ENCODE measurements at regions not wholly inside any gene's neighbourhood (a gene's known extent, or its start where the extent isn't known, plus 50 kb on each side); places are given as distances from the start of the nearest gene placed in this dataset.
"Not testable (repeated sequence)": the region's sequence is repeated elsewhere in the genome, so short reads cannot be mapped to it uniquely, and the experiment has no call there.

DNA sequence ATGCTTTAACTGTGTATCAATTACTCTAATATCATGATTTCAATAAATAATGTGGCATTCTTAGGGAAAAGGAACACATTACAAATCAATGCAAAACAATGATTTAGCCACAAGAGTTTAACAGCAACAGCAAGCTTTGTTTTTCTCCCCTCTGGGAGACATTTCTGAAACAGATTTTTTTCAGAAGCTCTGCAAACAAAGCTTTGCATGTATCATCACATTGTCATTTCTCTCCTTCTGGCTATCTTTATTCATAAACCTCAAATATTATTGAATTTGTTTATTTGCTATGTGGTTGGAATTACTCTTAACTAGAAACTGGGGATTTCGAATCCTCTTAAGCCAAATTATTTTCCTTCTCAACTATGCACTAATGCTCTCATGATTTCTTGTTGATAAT lies 278.4 kb upstream of the ATXN7L3B start:
- H3K27ac ChIP-seq (ENCODE audit: low read length, poor library complexity, severe bottlenecking) = no peak overlapping the region
- no peak overlapping the region for H3K4me3 ChIP-seq (ENCODE audit: insufficient read depth in 1 of 2, low read depth in 1 of 2, low read length in 2 of 2)
- H2BK5ac ChIP-seq (ENCODE audit: low read depth, low read length, poor library complexity, severe bottlenecking) = no peak overlapping the region
- H3K4me2 ChIP-seq (ENCODE audit: low read length, poor library complexity, severe bottlenecking) = no peak overlapping the region
- H3K14ac ChIP-seq (ENCODE audit: low read length in 2 of 2) = no peak overlapping the region
- H4K91ac ChIP-seq (ENCODE audit: low read length) = no peak overlapping the region
- WGBS = no CpG with 5 or more reads among the region's 1 CpG
- no peak overlapping the region for H2BK12ac ChIP-seq (ENCODE audit: low read length in 2 of 2)
- H3K9ac ChIP-seq (ENCODE audit: low read length) = no peak overlapping the region
- no peak overlapping the region for H2BK15ac ChIP-seq (ENCODE audit: low read depth, poor library complexity, severe bottlenecking)
- no peak overlapping the region for H4K8ac ChIP-seq (ENCODE audit: low read length)
- H2BK120ac ChIP-seq (ENCODE audit: low read depth, low read length) = no peak overlapping the region
- no peak overlapping the region for H2AK5ac ChIP-seq (ENCODE audit: low read length, severe bottlenecking)
- H3K23ac ChIP-seq (ENCODE audit: low read length in 2 of 2) = no peak overlapping the region
- H3K18ac ChIP-seq (ENCODE audit: low read depth in 1 of 2, low read length in 2 of 2) = no peak overlapping the region
- no peak overlapping the region for H3K4ac ChIP-seq (ENCODE audit: low read depth in 1 of 2, low read length in 2 of 2)
- no peaks in the 10 kb centered on the region for H3K27me3 ChIP-seq (ENCODE audit: control insufficient read depth in 1 of 2, insufficient read depth in 1 of 2, low read length in 2 of 2)
- no peak overlapping the region for H2AFZ ChIP-seq (ENCODE audit: low read depth, low read length)
- no peaks in the 10 kb centered on the region for H3K36me3 ChIP-seq (ENCODE audit: control insufficient read depth in 1 of 2, insufficient read depth in 2 of 2, low read depth in 1 of 2, low read length in 2 of 2)
- no peak for DNase-seq
- no peaks in the 10 kb centered on the region for H3K9me3 ChIP-seq (ENCODE audit: control insufficient read depth, low read length)
- H3K4me1 ChIP-seq (ENCODE audit: control insufficient read depth, insufficient read depth, low read depth, low read length) = no peaks in the 10 kb centered on the region
- H3K79me1 ChIP-seq (replicated peaks; ENCODE audit: low read length, poor library complexity, severe bottlenecking) = no peaks in the 10 kb centered on the region

- Histone ChIP-seq H2BK15ac (ENCODE audit: low read depth, poor library complexity, severe bottlenecking) (no peak overlapping the region), H2AFZ (ENCODE audit: low read depth, low read length) (no peak overlapping the region), H3K27ac (ENCODE audit: low read length, poor library complexity, severe bottlenecking) (no peak overlapping the region), H3K14ac (ENCODE audit: low read length in 2 of 2) (peak overlapping the region in 1 of 2 experiments; percentile 32), H3K4me3 (ENCODE audit: insufficient read depth in 1 of 2, low read depth in 1 of 2, low read length in 2 of 2) (no peak overlapping the region), H3K4ac (ENCODE audit: low read depth in 1 of 2, low read length in 2 of 2) (no peak overlapping the region), H2BK5ac (ENCODE audit: low read depth, low read length, poor library complexity, severe bottlenecking) (no peak overlapping the region), H3K4me2 (ENCODE audit: low read length, poor library complexity, severe bottlenecking) (no peak overlapping the region), H3K4me1 (ENCODE audit: control insufficient read depth, insufficient read depth, low read depth, low read length) (no peaks in the 10 kb centered on the region), H4K91ac (ENCODE audit: low read length) (no peak overlapping the region), H3K9ac (ENCODE audit: low read length) (no peak overlapping the region), H2BK120ac (ENCODE audit: low read depth, low read length) (no peak overlapping the region), H3K9me3 (ENCODE audit: control insufficient read depth, low read length) (peaks cover 3% of the 10 kb centered on the region), H2BK12ac (ENCODE audit: low read length in 2 of 2) (no peak overlapping the region), H3K18ac (ENCODE audit: low read depth in 1 of 2, low read length in 2 of 2) (no peak overlapping the region), H3K36me3 (ENCODE audit: control insufficient read depth in 1 of 2, insufficient read depth in 2 of 2, low read depth in 1 of 2, low read length in 2 of 2) (no peaks in the 10 kb centered on the region), H2AK5ac (ENCODE audit: low read length, severe bottlenecking) (no peak overlapping the region), H4K8ac (ENCODE audit: low read length) (no peak overlapping the region), H3K23ac (ENCODE audit: low read length in 2 of 2) (no peak overlapping the region), H3K27me3 (ENCODE audit: control insufficient read depth in 1 of 2, insufficient read depth in 1 of 2, low read length in 2 of 2) (no peaks in the 10 kb centered on the region), H3K79me1 (replicated peaks; ENCODE audit: low read length, poor library complexity, severe bottlenecking) (no peaks in the 10 kb centered on the region)
- DNase-seq = no peak
- 94% methylated on average over 15 of the region's 15 CpGs for WGBS
Measured at GRCh38 chr12:74264692-74265091, 272.9 kb upstream of the ATXN7L3B start.

GRCh38 chr12:74269355-74269754 lies 268.3 kb upstream of the ATXN7L3B start:
- H3K14ac ChIP-seq (ENCODE audit: low read length in 2 of 2); DNase-seq: not testable (repeated sequence)
- 92% methylated on average over 8 of the region's 8 CpGs for WGBS

DNA sequence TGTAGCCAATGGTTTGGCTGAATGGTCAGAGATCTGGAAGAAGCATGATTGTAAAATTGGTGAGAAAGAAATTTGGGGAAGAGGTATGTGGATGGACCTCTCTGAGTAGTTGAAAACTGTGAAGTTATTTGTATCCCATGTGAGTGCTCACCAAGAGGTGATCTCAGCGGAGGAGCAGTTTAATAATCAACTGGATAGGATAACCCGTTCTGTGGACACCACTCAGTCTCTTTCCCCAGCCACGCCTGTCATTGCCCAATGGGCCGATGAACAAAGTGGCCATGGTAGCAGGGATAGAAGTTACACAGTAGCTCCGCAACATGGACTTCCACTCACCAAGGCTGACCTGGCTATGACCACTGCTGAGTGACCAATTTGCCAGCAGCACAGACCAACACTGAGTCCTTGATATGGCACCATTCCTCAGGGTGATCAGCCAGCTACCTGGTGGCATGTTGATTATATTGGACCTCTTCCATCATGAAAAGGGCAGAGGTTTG lies 257.4 kb upstream of the ATXN7L3B start:
- 98% methylated on average over 5 of the region's 5 CpGs for WGBS
- DNase-seq = no peak

More at GRCh38 chr12:74269355-74269754, 268.3 kb upstream of the ATXN7L3B start:
- H3K36me3 ChIP-seq (ENCODE audit: control insufficient read depth in 1 of 2, insufficient read depth in 2 of 2, low read depth in 1 of 2, low read length in 2 of 2); H4K91ac ChIP-seq (ENCODE audit: low read length); H3K23ac ChIP-seq (ENCODE audit: low read length in 2 of 2); H3K18ac ChIP-seq (ENCODE audit: low read depth in 1 of 2, low read length in 2 of 2); H3K79me1 ChIP-seq (replicated peaks; ENCODE audit: low read length, poor library complexity, severe bottlenecking); H2BK15ac ChIP-seq (ENCODE audit: low read depth, poor library complexity, severe bottlenecking); H2BK5ac ChIP-seq (ENCODE audit: low read depth, low read length, poor library complexity, severe bottlenecking); H3K4ac ChIP-seq (ENCODE audit: low read depth in 1 of 2, low read length in 2 of 2); H3K9ac ChIP-seq (ENCODE audit: low read length); H3K27me3 ChIP-seq (ENCODE audit: control insufficient read depth in 1 of 2, insufficient read depth in 1 of 2, low read length in 2 of 2); H4K8ac ChIP-seq (ENCODE audit: low read length); H3K4me3 ChIP-seq (ENCODE audit: insufficient read depth in 1 of 2, low read depth in 1 of 2, low read length in 2 of 2); H2BK120ac ChIP-seq (ENCODE audit: low read depth, low read length); H3K27ac ChIP-seq (ENCODE audit: low read length, poor library complexity, severe bottlenecking); H3K9me3 ChIP-seq (ENCODE audit: control insufficient read depth, low read length); H2BK12ac ChIP-seq (ENCODE audit: low read length in 2 of 2); H3K4me2 ChIP-seq (ENCODE audit: low read length, poor library complexity, severe bottlenecking); H3K4me1 ChIP-seq (ENCODE audit: control insufficient read depth, insufficient read depth, low read depth, low read length); H2AFZ ChIP-seq (ENCODE audit: low read depth, low read length); H2AK5ac ChIP-seq (ENCODE audit: low read length, severe bottlenecking): not testable (repeated sequence)

More for the DNA sequence above, 257.4 kb upstream of the ATXN7L3B start:
- no peak overlapping the region for H3K4me3 ChIP-seq (ENCODE audit: insufficient read depth in 1 of 2, low read depth in 1 of 2, low read length in 2 of 2)
- peaks cover 30% of the 10 kb centered on the region for H3K9me3 ChIP-seq (ENCODE audit: control insufficient read depth, low read length)
- H3K27me3 ChIP-seq (ENCODE audit: control insufficient read depth in 1 of 2, insufficient read depth in 1 of 2, low read length in 2 of 2) = no peaks in the 10 kb centered on the region
- no peak overlapping the region for H2BK12ac ChIP-seq (ENCODE audit: low read length in 2 of 2)
- no peak overlapping the region for H3K27ac ChIP-seq (ENCODE audit: low read length, poor library complexity, severe bottlenecking)
- no peak overlapping the region for H3K4ac ChIP-seq (ENCODE audit: low read depth in 1 of 2, low read length in 2 of 2)
- no peak overlapping the region for H3K14ac ChIP-seq (ENCODE audit: low read length in 2 of 2)
- no peak overlapping the region for H3K4me2 ChIP-seq (ENCODE audit: low read length, poor library complexity, severe bottlenecking)
- H2AK5ac ChIP-seq (ENCODE audit: low read length, severe bottlenecking) = no peak overlapping the region
- H2BK15ac ChIP-seq (ENCODE audit: low read depth, poor library complexity, severe bottlenecking) = no peak overlapping the region
- H4K8ac ChIP-seq (ENCODE audit: low read length) = no peak overlapping the region
- H4K91ac ChIP-seq (ENCODE audit: low read length) = no peak overlapping the region
- H3K79me1 ChIP-seq (replicated peaks; ENCODE audit: low read length, poor library complexity, severe bottlenecking) = no peaks in the 10 kb centered on the region
- H3K4me1 ChIP-seq (ENCODE audit: control insufficient read depth, insufficient read depth, low read depth, low read length) = no peaks in the 10 kb centered on the region
- no peak overlapping the region for H2AFZ ChIP-seq (ENCODE audit: low read depth, low read length)
- H3K18ac ChIP-seq (ENCODE audit: low read depth in 1 of 2, low read length in 2 of 2) = no peak overlapping the region
- no peak overlapping the region for H2BK5ac ChIP-seq (ENCODE audit: low read depth, low read length, poor library complexity, severe bottlenecking)
- no peak overlapping the region for H3K9ac ChIP-seq (ENCODE audit: low read length)
- H3K23ac ChIP-seq (ENCODE audit: low read length in 2 of 2) = no peak overlapping the region
- H3K36me3 ChIP-seq (ENCODE audit: control insufficient read depth in 1 of 2, insufficient read depth in 2 of 2, low read depth in 1 of 2, low read length in 2 of 2) = no peaks in the 10 kb centered on the region
- H2BK120ac ChIP-seq (ENCODE audit: low read depth, low read length) = no peak overlapping the region

All from mesenchymal stem cell (in vitro differentiated cells and primary cell).